AG04450 (cell line): ENCODE measurements at regions not wholly inside any gene's neighbourhood (a gene's known extent, or its start where the extent isn't known, plus 50 kb on each side); places are given as distances from the start of the nearest gene placed in this dataset.

Experiments
- CTCF ChIA-PET: fragments of 300-600, 350-600 bp; formaldehyde crosslinking; extraction: SDS; loops from one replicate; lab custom pipeline; 2022; ENCODE audit warnings: antibody characterized with exemption, inconsistent platforms; lab: Charles Lee
- POLR2A ChIA-PET: fragments of 350-600 bp; formaldehyde crosslinking; extraction: SDS; loops from one replicate; lab custom pipeline; 2021; ENCODE audit warnings: antibody characterized with exemption, inconsistent platforms; lab: Yijun Ruan, JAX
- DNase-seq: peaks from one replicate; pipeline ENCODE4 v3.0.0-alpha.2; 2011; ENCODE audit warnings: low read depth, low spot score
- H3K27ac ChIP-seq: one replicate; pipeline ENCODE4 v1.5.1; 2012; ENCODE audit warnings: low read depth, low read length, control low read depth
- H3K27me3 ChIP-seq: one replicate; pipeline ENCODE4 v1.6.0; 2012; ENCODE audit warnings: low read length; ENCODE audit not compliant: control insufficient read depth, insufficient read depth
- H3K4me3 ChIP-seq: 2 replicates; pipeline ENCODE4 v1.5.1; 2011; ENCODE audit warnings: mild to moderate bottlenecking, low read depth, low read length, control low read depth
- H3K9me3 ChIP-seq: 2 replicates; pipeline ENCODE4 v1.5.1; 2012; ENCODE audit warnings: low read length; ENCODE audit not compliant: control insufficient read depth, insufficient read depth
- CTCF ChIP-seq: IDR thresholded peaks from 2 replicates; pipeline ENCODE4 v1.5.1; 2011; ENCODE audit warnings: low read depth, low read length, control low read depth, inconsistent platforms

- Histone ChIP-seq H3K9me3 (no peaks in the 10 kb centered on the region), H3K4me3 (no peak overlapping the region), H3K27me3 (no peaks in the 10 kb centered on the region), H3K27ac (no peak overlapping the region)
- TF ChIP-seq CTCF: no peak
- no peak for DNase-seq
- CTCF ChIA-PET: no interaction called here
- POLR2A ChIA-PET: no interaction called here
Measured at GRCh38 chr1:101465941-101466340, 229.1 kb downstream of the S1PR1 start.

- CTCF ChIA-PET: interaction anchor here (0.6 to 3.0 kb wide), 4 partner anchors 9 to 189 kb away, joined by 4 to 18 read pairs (median 8); no protein-coding TSS in a partner anchor
Measured at GRCh38 chr1:101474039-101474665, 237.3 kb downstream of the S1PR1 start.

GRCh38 chr1:101476541-101476940 lies 239.7 kb downstream of the S1PR1 start:
- ChIA-PET CTCF (no interaction called here), POLR2A (no interaction called here)
- Histone ChIP-seq H3K4me3 (no peak overlapping the region), H3K27ac (no peak overlapping the region), H3K27me3 (no peaks in the 10 kb centered on the region), H3K9me3 (no peaks in the 10 kb centered on the region)
- TF ChIP-seq CTCF: no peak
- no peak for DNase-seq

More at GRCh38 chr1:101474039-101474665, 237.3 kb downstream of the S1PR1 start:
- Histone ChIP-seq H3K9me3 (no peaks in the 10 kb centered on the region), H3K27me3 (no peaks in the 10 kb centered on the region), H3K27ac (no peak overlapping the region), H3K4me3 (no peak overlapping the region)
- POLR2A ChIA-PET: no interaction called here
- DNase-seq: no peak
- peak; percentile 37 for TF ChIP-seq CTCF

GRCh38 chr1:101479945-101480344 lies 243.1 kb downstream of the S1PR1 start:
- CTCF ChIA-PET: no interaction called here
- POLR2A ChIA-PET: no interaction called here
- no peak for DNase-seq
- Histone ChIP-seq H3K4me3 (no peak overlapping the region), H3K27ac (no peak overlapping the region), H3K9me3 (no peaks in the 10 kb centered on the region), H3K27me3 (no peaks in the 10 kb centered on the region)
- no peak for TF ChIP-seq CTCF

- ChIA-PET POLR2A (no interaction called here), CTCF (interaction anchor here (1.1 to 3.3 kb wide), 3 partner anchors 8 to 27 kb away, joined by 3 to 18 read pairs (median 5); no protein-coding TSS in a partner anchor)
- no peak for DNase-seq
- no peak for TF ChIP-seq CTCF
- H3K27ac ChIP-seq: no peak overlapping the region
- H3K9me3 ChIP-seq: no peaks in the 10 kb centered on the region
- no peak overlapping the region for H3K4me3 ChIP-seq
- no peaks in the 10 kb centered on the region for H3K27me3 ChIP-seq
Measured at GRCh38 chr1:101482306-101482705, 245.5 kb downstream of the S1PR1 start.
